DOHH2 (cell line): ENCODE measurements at regions not wholly inside any gene's neighbourhood (a gene's known extent, or its start where the extent isn't known, plus 50 kb on each side); places are given as distances from the start of the nearest gene placed in this dataset.

Experiments used
- CTCF ChIP-seq: fragments of 200-600 bp; sonication (generic); IDR thresholded peaks from one replicate; pipeline ENCODE4 v1.5.1; 2014; ENCODE audit warnings: antibody characterized with exemption, mild to moderate bottlenecking, low read depth, low read length; ENCODE audit not compliant: poor library complexity, severe bottlenecking
- EZH2phosphoT487 ChIP-seq: fragments of 200-600 bp; sonication (generic); IDR thresholded peaks from 2 replicates; pipeline ENCODE4 v1.6.1; 2017; ENCODE audit warnings: borderline replicate concordance, mild to moderate bottlenecking, antibody characterized with exemption, low read length, moderate library complexity, mixed read lengths

GRCh38 chr5:3104429-3105060 lies 353.1 kb upstream of the IRX2 start:
- TF ChIP-seq CTCF: no peak
- no peak for TF ChIP-seq EZH2phosphoT487
